ENCODE measurements at regions not wholly inside any gene's neighbourhood (a gene's known extent, or its start where the extent isn't known, plus 50 kb on each side); places are given as distances from the start of the nearest gene placed in this dataset.

DNA sequence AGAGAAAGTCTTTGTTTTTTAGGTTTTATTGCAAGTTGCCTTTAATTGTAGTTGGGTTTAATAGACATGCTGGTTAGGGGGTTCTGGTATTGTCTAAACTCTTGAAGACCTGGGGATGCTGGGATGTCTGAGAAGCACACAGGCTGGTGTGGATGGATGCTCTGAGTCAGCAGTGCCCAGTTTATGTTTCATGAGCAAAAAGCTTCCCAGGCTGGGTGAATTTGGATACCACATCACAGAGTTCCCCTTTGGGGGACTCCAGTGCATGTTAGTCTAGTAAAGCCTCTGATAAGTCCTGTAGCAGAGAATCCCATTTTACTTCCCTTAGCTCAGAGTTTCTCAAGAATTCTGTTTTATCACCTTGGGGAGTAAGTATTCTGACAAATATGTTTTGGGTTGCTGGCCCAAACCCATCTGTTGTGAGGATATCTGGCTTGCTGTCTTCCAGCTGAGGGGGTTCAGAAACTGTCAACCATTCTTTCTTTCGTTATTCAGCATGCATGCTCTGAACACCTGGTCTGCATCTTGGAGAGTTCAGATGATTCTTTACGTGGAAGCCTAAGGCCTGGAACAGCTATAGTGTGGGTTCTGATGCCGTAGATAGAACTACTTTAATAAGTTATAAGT is 509.1 kb downstream of the VRK1 start:
- ATAC-seq (no peak), DNase-seq (no peak)
- intact Hi-C loops (cut with micrococcal nuclease) = no loop called here

- no peak for ATAC-seq
- intact Hi-C loops (cut with micrococcal nuclease) = no loop called here
- no peak for DNase-seq
These were observed 509.6 kb downstream of the VRK1 start for GRCh38 chr14:97306760-97307246.

- intact Hi-C loops (cut with micrococcal nuclease) = no loop called here
- ATAC-seq (no peak), DNase-seq (no peak)
These were observed 514.2 kb downstream of the VRK1 start for GRCh38 chr14:97311411-97311810.

GRCh38 chr14:97312910-97313309 is 515.7 kb downstream of the VRK1 start:
- intact Hi-C loops (cut with micrococcal nuclease) = no loop called here
- ATAC-seq (no peak), DNase-seq (no peak)

DNA sequence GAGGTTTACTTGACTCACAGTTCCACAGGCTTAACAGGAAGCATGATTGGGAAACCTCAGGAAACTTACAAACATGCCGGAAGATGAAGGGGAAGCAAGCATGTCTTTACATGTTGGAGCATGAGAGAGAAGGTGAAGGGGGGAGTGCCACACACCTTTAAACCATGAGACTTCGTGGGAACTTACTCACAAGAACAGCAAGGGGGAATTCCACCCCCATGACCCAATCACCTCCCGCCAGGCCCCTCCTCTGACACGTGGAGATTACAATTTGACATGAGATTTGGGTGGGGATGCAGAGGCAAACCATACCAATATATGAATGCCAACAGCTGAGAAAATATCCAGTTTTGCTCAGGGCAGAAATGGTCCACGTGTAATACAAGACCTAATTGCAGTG is 518.6 kb downstream of the VRK1 start:
- DNase-seq (no peak), ATAC-seq (no peak)
- intact Hi-C loops (cut with micrococcal nuclease) = no loop called here

DNA sequence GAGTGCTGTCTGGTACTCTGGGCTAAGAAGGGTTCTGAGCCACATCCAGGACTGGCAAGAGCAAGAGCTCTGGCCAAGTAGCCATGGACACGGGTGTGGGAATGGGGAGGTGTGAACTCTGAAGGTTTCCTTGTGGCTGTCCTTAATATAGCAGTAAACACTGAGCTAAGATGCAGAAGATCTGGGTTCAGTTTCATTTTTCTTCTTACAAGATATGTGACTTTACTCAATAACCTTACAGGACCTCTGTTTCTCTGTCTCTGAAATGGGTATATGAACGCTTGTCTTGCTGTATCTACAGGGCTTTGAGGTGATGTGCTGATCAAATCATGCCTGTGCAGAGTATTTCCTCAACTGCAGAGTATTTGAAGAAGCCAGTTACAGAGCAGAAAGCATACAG is 521.2 kb downstream of the VRK1 start:
- intact Hi-C loops (cut with micrococcal nuclease) = no loop called here
- ATAC-seq (no peak), DNase-seq (no peak)

DNA sequence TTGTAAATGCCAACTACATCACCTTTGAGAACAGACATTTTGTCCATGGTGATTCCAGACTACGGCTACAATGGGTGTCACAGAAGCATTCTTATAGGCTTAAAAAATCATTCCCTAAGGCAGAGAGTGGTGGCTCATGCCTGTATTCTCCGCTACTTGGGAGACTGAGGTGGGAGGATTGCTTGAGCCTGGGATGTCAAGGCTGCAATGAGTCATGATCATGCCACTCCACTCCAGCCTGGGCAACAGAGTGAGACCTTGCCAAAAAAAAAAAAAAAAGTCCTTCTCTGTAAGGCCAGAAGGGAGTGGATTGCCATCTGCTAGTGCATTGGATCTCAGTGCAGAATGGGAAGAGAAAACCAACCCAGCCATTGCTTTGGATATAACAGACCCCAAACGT is 522.5 kb downstream of the VRK1 start:
- ATAC-seq = no peak
- intact Hi-C loops (cut with micrococcal nuclease) = no loop called here
- DNase-seq = no peak

DNA sequence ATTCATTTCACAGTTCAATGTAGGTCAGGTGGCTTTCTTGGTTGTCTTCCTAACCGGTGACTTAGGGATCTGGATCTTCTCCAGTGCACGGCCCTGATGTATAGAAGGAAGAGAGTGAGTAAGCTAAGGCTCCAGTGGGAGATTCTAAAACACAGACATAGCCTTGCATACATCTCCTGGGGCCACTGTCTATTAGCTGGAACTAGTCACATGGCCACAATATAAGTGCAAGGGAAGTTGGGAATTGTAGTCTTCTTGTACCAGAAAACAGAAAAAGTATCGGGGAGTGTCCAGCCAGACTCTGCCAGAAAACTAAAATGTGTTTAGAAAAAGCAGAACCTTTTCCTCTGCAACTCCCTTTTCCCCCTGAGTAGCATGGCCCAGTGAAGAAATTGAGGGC is 531.6 kb downstream of the VRK1 start:
- DNase-seq = no peak
- intact Hi-C loops (cut with micrococcal nuclease) = no loop called here
- ATAC-seq = no peak

GRCh38 chr14:97329701-97330100 is 532.5 kb downstream of the VRK1 start:
- intact Hi-C loops (cut with micrococcal nuclease) = no loop called here
- DNase-seq = no peak
- ATAC-seq = no peak

GRCh38 chr14:97331058-97331457 is 533.9 kb downstream of the VRK1 start:
- intact Hi-C loops (cut with micrococcal nuclease) = no loop called here
- no peak for DNase-seq
- ATAC-seq = no peak

- DNase-seq (no peak), ATAC-seq (no peak)
- intact Hi-C loops (cut with micrococcal nuclease) = no loop called here
These were observed 534.3 kb downstream of the VRK1 start for GRCh38 chr14:97331526-97331925.

GRCh38 chr14:97336179-97336578 is 539.0 kb downstream of the VRK1 start:
- ATAC-seq = no peak
- no peak for DNase-seq
- intact Hi-C loops (cut with micrococcal nuclease) = no loop called here

- no peak for DNase-seq
- ATAC-seq = no peak
- intact Hi-C loops (cut with micrococcal nuclease) = no loop called here
These were observed 539.6 kb downstream of the VRK1 start for GRCh38 chr14:97336816-97337215.

GRCh38 chr14:97337267-97337666 is 540.1 kb downstream of the VRK1 start:
- intact Hi-C loops (cut with micrococcal nuclease) = no loop called here
- ATAC-seq = no peak
- DNase-seq = no peak

GRCh38 chr14:97337670-97338069 is 540.5 kb downstream of the VRK1 start:
- intact Hi-C loops (cut with micrococcal nuclease) = no loop called here
- ATAC-seq = no peak
- DNase-seq = no peak

GRCh38 chr14:97344666-97345065 is 547.5 kb downstream of the VRK1 start:
- intact Hi-C loops (cut with micrococcal nuclease) = no loop called here
- ATAC-seq = no peak
- no peak for DNase-seq

DNA sequence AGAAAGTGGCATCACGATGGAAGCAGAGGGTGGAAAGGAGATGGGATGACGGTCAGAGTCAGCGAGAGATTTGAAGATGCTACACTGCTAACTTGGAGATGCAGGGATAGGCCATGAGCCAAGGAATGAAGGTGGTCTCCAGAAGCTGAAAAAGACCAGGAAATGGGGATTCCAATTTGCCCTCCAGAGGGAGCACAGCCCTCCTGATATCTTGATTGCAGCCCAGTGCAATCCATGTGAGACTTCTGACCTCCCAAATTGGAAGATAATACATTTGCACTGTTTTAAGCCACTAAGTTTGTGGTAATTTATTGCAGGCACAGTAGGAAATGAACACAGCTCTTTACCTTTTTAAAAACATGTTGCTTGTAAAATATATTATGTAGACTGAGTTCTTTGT is 549.5 kb downstream of the VRK1 start:
- intact Hi-C loops (cut with micrococcal nuclease) = no loop called here
- no peak for ATAC-seq
- no peak for DNase-seq

GRCh38 chr14:97349463-97349862 is 552.3 kb downstream of the VRK1 start:
- DNase-seq (no peak), ATAC-seq (no peak)
- intact Hi-C loops (cut with micrococcal nuclease) = no loop called here

DNA sequence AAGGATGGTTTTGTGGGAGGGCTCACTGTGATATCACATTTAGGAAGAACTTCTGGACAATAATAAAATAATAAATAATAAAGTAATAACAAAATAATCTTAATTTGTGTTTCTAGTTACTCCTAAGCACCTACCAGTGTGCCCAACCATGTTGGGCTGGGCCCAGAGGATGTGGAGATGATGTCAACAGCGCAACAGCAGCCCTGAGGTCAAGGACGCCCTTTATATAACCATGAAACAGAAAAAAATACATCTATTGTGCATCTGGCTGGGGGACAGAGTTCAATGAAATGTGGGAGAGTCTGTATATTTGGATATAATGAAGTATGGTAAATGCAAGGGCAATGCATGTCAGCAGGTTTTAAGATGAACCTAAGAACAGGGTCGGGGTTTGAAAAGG is 552.8 kb downstream of the VRK1 start:
- no peak for DNase-seq
- intact Hi-C loops (cut with micrococcal nuclease) = no loop called here
- ATAC-seq = no peak

GRCh38 chr14:97350415-97350814 is 553.2 kb downstream of the VRK1 start:
- DNase-seq (no peak), ATAC-seq (no peak)
- intact Hi-C loops (cut with micrococcal nuclease) = no loop called here

- no peak for ATAC-seq
These were observed 553.9 kb downstream of the VRK1 start for GRCh38 chr14:97350894-97351731.

More at GRCh38 chr14:97350894-97351731, 553.9 kb downstream of the VRK1 start:
- no peak for DNase-seq
- intact Hi-C loops (cut with micrococcal nuclease) = no loop called here

All from left ventricle myocardium superior (tissue), 1 donor.